SH-SY5Y (cell line): ENCODE measurements at regions not wholly inside any gene's neighbourhood (a gene's known extent, or its start where the extent isn't known, plus 50 kb on each side); places are given as distances from the start of the nearest gene placed in this dataset.

Experiments used
- GATA2 ChIP-seq: IDR thresholded peaks from 2 replicates; pipeline ENCODE4 v1.6.1; 2011; ENCODE audit warnings: mild to moderate bottlenecking, low read depth, low read length
- GATA3 ChIP-seq: IDR thresholded peaks from 2 replicates; pipeline ENCODE4 v1.6.1; 2011; ENCODE audit warnings: low read depth, mild to moderate bottlenecking, low read length, moderate library complexity

- TF ChIP-seq GATA2 (no peak), GATA3 (no peak)
These were observed 73.8 kb upstream of the S1PR1 start for GRCh38 chr1:101162736-101163735.

GRCh38 chr1:101162300-101162699 lies 74.5 kb upstream of the S1PR1 start:
- TF ChIP-seq GATA3 (no peak), GATA2 (no peak)

GRCh38 chr1:101161619-101162018 lies 75.2 kb upstream of the S1PR1 start:
- TF ChIP-seq GATA3, result no peak
- no peak for TF ChIP-seq GATA2

- TF ChIP-seq GATA3 (no peak), GATA2 (no peak)
These were observed 78.4 kb upstream of the S1PR1 start for GRCh38 chr1:101158424-101158823.

- TF ChIP-seq GATA2, result no peak
- no peak for TF ChIP-seq GATA3
These were observed 82.3 kb upstream of the S1PR1 start for GRCh38 chr1:101154547-101154946.

- TF ChIP-seq GATA2 (no peak), GATA3 (no peak)
These were observed 83.1 kb upstream of the S1PR1 start for GRCh38 chr1:101153692-101154091.

- TF ChIP-seq GATA3 (no peak), GATA2 (no peak)
These were observed 84.2 kb upstream of the S1PR1 start for GRCh38 chr1:101152633-101153032.

GRCh38 chr1:101151286-101151685 lies 85.5 kb upstream of the S1PR1 start:
- TF ChIP-seq GATA2, result no peak
- no peak for TF ChIP-seq GATA3

- TF ChIP-seq GATA3, result no peak
- TF ChIP-seq GATA2, result no peak
These were observed 86.1 kb upstream of the S1PR1 start for GRCh38 chr1:101150670-101151069.

- no peak for TF ChIP-seq GATA2
- no peak for TF ChIP-seq GATA3
These were observed 86.6 kb upstream of the S1PR1 start for GRCh38 chr1:101150266-101150665.

- TF ChIP-seq GATA2, result no peak
- no peak for TF ChIP-seq GATA3
These were observed 87.8 kb upstream of the S1PR1 start for GRCh38 chr1:101148980-101149379.

GRCh38 chr1:101147381-101147780 lies 89.4 kb upstream of the S1PR1 start:
- TF ChIP-seq GATA2 (no peak), GATA3 (no peak)

GRCh38 chr1:101145449-101145820 lies 91.4 kb upstream of the S1PR1 start:
- TF ChIP-seq GATA3, result no peak
- no peak for TF ChIP-seq GATA2

GRCh38 chr1:101144671-101145448 lies 92.0 kb upstream of the S1PR1 start:
- TF ChIP-seq GATA3 (no peak), GATA2 (no peak)
